WTC11 (cell line): ENCODE measurements at regions not wholly inside any gene's neighbourhood (a gene's known extent, or its start where the extent isn't known, plus 50 kb on each side); places are given as distances from the start of the nearest gene placed in this dataset.

ENCODE experiments used
- ATAC-seq: fragments of 200-7000 bp; cut with Tn5 transposase; 2 replicates; pipeline ENCODE4 v1.10.0; 2021; ENCODE audit warnings: mild to moderate bottlenecking, moderate library complexity
- CTCF ChIA-PET: fragments of 300-600 bp; sonication (Branson Sonifier 250); formaldehyde crosslinking; loops from one replicate; lab custom pipeline; 2021; ENCODE audit warnings: antibody characterized with exemption; lab: Charles Lee
- POLR2A ChIA-PET: fragments of 350-600 bp; sonication (Branson Sonifier 250); formaldehyde crosslinking; loops from one replicate; lab custom pipeline; 2021; ENCODE audit warnings: antibody characterized with exemption; lab: Charles Lee
- DNase-seq: peaks from one replicate; pipeline ENCODE4 v3.0.0; 2021; ENCODE audit warnings: low spot score
- H3K27ac Mint-ChIP-seq: 2 replicates; pipeline ENCODE4 v1.8.0; 2021; ENCODE audit warnings: mixed read lengths
- H3K27me3 Mint-ChIP-seq: 2 replicates; pipeline ENCODE4 v1.8.0; 2021; ENCODE audit warnings: low read depth, mild to moderate bottlenecking, moderate library complexity, mixed read lengths
- H3K36me3 Mint-ChIP-seq: 2 replicates; pipeline ENCODE4 v1.8.0; 2021; ENCODE audit warnings: mixed read lengths
- H3K4me1 Mint-ChIP-seq: 2 replicates; pipeline ENCODE4 v1.8.0; 2022; ENCODE audit warnings: mixed read lengths
- H3K4me3 Mint-ChIP-seq: 2 replicates; pipeline ENCODE4 v1.8.0; 2021; ENCODE audit warnings: mild to moderate bottlenecking, moderate library complexity, mixed read lengths
- H3K9me3 Mint-ChIP-seq: 2 replicates; pipeline ENCODE4 v1.8.0; 2021; ENCODE audit warnings: mixed read lengths
- CREM ChIP-seq: sonication (generic); formaldehyde crosslinking; IDR thresholded peaks from 2 replicates; pipeline ENCODE4 v1.8.1; 2022; ENCODE audit warnings: mild to moderate bottlenecking, missing genetic modification reagents, moderate library complexity
- CTCF ChIP-seq: fragments of 200-600 bp; IDR thresholded peaks from 2 replicates; pipeline ENCODE4 v1.8.0; 2022; ENCODE audit warnings: antibody characterized with exemption
- E2F1 ChIP-seq: sonication (generic); formaldehyde crosslinking; IDR thresholded peaks from 2 replicates; pipeline ENCODE4 v1.8.0; 2022; ENCODE audit warnings: mild to moderate bottlenecking, missing genetic modification reagents
- EMX1 ChIP-seq: fragments of 250-450 bp; sonication (Bioruptor Pico); IDR thresholded peaks from 2 replicates; pipeline ENCODE4 v1.8.0; 2021; ENCODE audit warnings: mild to moderate bottlenecking
- FOXJ3 ChIP-seq: sonication (generic); formaldehyde crosslinking; IDR thresholded peaks from 2 replicates; pipeline ENCODE4 v1.9.0; 2021; ENCODE audit warnings: missing genetic modification reagents, mild to moderate bottlenecking, borderline replicate concordance
- IRF1 ChIP-seq: sonication (generic); formaldehyde crosslinking; IDR thresholded peaks from 2 replicates; pipeline ENCODE4 v1.8.0; 2023; ENCODE audit warnings: missing genetic modification reagents
- JUN ChIP-seq: sonication (generic); formaldehyde crosslinking; IDR thresholded peaks from 2 replicates; pipeline ENCODE4 v1.8.0; 2023; ENCODE audit warnings: mild to moderate bottlenecking, missing genetic modification reagents
- KAT7 ChIP-seq: sonication (generic); formaldehyde crosslinking; IDR thresholded peaks from 2 replicates; pipeline ENCODE4 v1.8.1; 2023; ENCODE audit warnings: missing genetic modification reagents, mild to moderate bottlenecking, borderline replicate concordance
- NFATC4 ChIP-seq: fragments of 250-450 bp; sonication (Bioruptor Pico); IDR thresholded peaks from 2 replicates; pipeline ENCODE4 v1.9.0; 2021; ENCODE audit warnings: mild to moderate bottlenecking
- NFE2L1 ChIP-seq: sonication (generic); formaldehyde crosslinking; IDR thresholded peaks from 2 replicates; pipeline ENCODE4 v1.8.1; 2023; ENCODE audit warnings: missing genetic modification reagents
- NFYB ChIP-seq: sonication (generic); formaldehyde crosslinking; conservative IDR thresholded peaks from 2 replicates; pipeline ENCODE4 v1.8.0; 2022; ENCODE audit warnings: low read depth, missing genetic modification reagents
- NR2C2 ChIP-seq: sonication (generic); formaldehyde crosslinking; IDR thresholded peaks from 2 replicates; pipeline ENCODE4 v1.8.0; 2022; ENCODE audit warnings: mild to moderate bottlenecking, missing genetic modification reagents
- RORB ChIP-seq: fragments of 250-450 bp; sonication (Bioruptor Pico); IDR thresholded peaks from 2 replicates; pipeline ENCODE4 v1.9.0; 2021; ENCODE audit warnings: mild to moderate bottlenecking
- SMAD4 ChIP-seq: sonication (generic); formaldehyde crosslinking; IDR thresholded peaks from 2 replicates; pipeline ENCODE4 v1.8.0; 2022; ENCODE audit warnings: mild to moderate bottlenecking, missing genetic modification reagents
- SP1 ChIP-seq: sonication (generic); formaldehyde crosslinking; conservative IDR thresholded peaks from 2 replicates; pipeline ENCODE4 v1.8.1; 2022; ENCODE audit warnings: missing genetic modification reagents
- TCF7 ChIP-seq: sonication (generic); formaldehyde crosslinking; IDR thresholded peaks from 2 replicates; pipeline ENCODE4 v1.8.0; 2022; ENCODE audit warnings: mild to moderate bottlenecking, low read depth, missing genetic modification reagents, moderate library complexity
- ZNF121 ChIP-seq: sonication (generic); formaldehyde crosslinking; IDR thresholded peaks from 2 replicates; pipeline ENCODE4 v1.8.0; 2023; ENCODE audit warnings: missing genetic modification reagents
- ZNF219 ChIP-seq: sonication (generic); formaldehyde crosslinking; IDR thresholded peaks from 2 replicates; pipeline ENCODE4 v1.8.0; 2023; ENCODE audit warnings: missing genetic modification reagents, mild to moderate bottlenecking, borderline replicate concordance
- TF ChIP-seq, protein P1 (sequence below): sonication (generic); formaldehyde crosslinking; IDR thresholded peaks from 2 replicates; pipeline ENCODE4 v1.8.1; 2022; ENCODE audit warnings: mild to moderate bottlenecking, moderate library complexity, missing genetic modification reagents
- TF ChIP-seq, protein P2 (sequence below): sonication (generic); formaldehyde crosslinking; IDR thresholded peaks from 2 replicates; pipeline ENCODE4 v1.8.0; 2022; ENCODE audit warnings: mild to moderate bottlenecking, missing genetic modification reagents
- TF ChIP-seq, protein P3 (sequence below): sonication (generic); formaldehyde crosslinking; IDR thresholded peaks from 2 replicates; pipeline ENCODE4 v1.8.1; 2022; ENCODE audit warnings: mild to moderate bottlenecking, missing genetic modification reagents, moderate library complexity, borderline replicate concordance
- TF ChIP-seq, protein P4 (sequence below): fragments of 250-450 bp; sonication (Bioruptor Pico); conservative IDR thresholded peaks from 2 replicates; pipeline ENCODE4 v1.9.0; 2021; ENCODE audit warnings: mild to moderate bottlenecking
- TF ChIP-seq, protein P5 (sequence below): sonication (generic); formaldehyde crosslinking; conservative IDR thresholded peaks from 2 replicates; pipeline ENCODE4 v1.8.1; 2022; ENCODE audit warnings: mild to moderate bottlenecking, missing genetic modification reagents
- TF ChIP-seq, protein P6 (sequence below): sonication (generic); formaldehyde crosslinking; IDR thresholded peaks from 2 replicates; pipeline ENCODE4 v1.8.0; 2022; ENCODE audit warnings: mild to moderate bottlenecking, missing genetic modification reagents

DNA sequence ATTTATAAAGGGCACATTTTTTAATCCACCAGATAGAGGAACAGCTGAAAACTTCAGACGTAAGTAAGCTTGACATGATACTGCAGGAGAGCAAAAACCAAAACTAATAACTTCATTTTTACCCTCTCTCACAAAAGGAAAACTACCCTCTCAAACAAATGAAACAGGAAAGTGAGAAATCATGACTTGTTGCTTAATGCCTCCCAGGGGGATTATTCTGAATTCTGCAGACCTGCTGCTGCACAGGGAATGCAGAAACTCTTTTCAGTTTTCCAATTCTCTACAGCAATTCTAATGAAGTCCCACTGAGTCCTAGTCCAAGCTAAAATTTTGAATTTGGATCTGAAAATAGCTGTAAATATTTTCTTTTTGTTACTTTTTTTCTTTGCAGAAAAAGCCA is 637.1 kb upstream of the CCDC54 start:
- no peak for DNase-seq
- Mint-ChIP-seq H3K36me3 (peaks cover 16% of the 10 kb centered on the region), H3K27ac (no peak overlapping the region), H3K4me3 (no peak overlapping the region), H3K4me1 (peaks cover 28% of the 10 kb centered on the region), H3K9me3 (peaks cover 29% of the 10 kb centered on the region), H3K27me3 (no peaks in the 10 kb centered on the region)
- ATAC-seq = no peak
- ChIA-PET CTCF (no interaction called here), POLR2A (interaction anchor here (0.6 kb wide), 1 partner anchor 938 kb away, joined by 3 read pairs; no protein-coding TSS in a partner anchor)
- TF ChIP-seq CREM (no peak), NFYB (CRISPR knock-in tag) (no peak), NFATC4 (no peak), FOXJ3 (CRISPR knock-in tag) (no peak), ZNF219 (no peak)
- TF ChIP-seq, protein P1, sequence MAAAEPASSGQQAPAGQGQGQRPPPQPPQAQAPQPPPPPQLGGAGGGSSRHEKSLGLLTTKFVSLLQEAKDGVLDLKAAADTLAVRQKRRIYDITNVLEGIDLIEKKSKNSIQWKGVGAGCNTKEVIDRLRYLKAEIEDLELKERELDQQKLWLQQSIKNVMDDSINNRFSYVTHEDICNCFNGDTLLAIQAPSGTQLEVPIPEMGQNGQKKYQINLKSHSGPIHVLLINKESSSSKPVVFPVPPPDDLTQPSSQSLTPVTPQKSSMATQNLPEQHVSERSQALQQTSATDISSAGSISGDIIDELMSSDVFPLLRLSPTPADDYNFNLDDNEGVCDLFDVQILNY (CRISPR knock-in tag) = no peak

DNA sequence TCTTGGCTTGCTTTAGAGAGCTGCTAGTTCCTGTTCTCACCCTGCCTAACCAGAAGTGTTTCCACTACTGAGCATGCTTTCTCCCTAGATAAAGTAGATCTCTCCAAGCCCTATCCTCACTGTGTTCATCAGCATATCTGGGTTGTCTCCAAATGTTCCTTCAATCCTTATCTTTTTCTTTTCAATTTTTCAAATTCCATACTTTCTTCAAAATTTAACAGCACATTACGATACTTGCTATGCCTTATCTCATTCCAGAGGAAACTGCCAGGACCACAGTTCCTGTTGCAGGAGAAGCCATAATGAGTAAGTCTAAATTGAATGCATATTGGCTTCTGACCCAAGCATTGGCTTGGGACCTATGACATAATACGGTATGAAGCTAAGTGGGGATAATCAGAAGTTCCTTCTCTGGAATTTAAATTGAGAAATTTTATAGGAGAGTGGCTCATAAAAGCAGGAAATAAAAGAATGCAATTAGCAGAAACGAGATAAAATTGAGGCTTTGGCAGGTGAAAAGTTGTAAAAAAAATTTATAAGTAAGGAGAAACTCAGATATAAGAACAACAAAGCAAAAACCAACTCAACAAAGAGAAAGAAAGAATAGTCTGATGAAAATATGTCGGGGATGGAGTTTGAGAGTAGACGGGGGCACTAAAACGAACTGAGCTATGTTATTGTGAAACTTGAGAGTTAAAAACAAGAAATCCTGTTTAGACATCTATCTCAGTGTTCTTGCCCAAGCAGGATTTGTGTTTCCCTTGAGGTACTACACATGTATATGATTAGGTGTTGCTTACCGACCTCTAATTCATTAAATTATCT is 631.7 kb upstream of the CCDC54 start:
- peaks cover 47% of the 10 kb centered on the region for H3K4me1 Mint-ChIP-seq
- H3K9me3 Mint-ChIP-seq = peaks cover 17% of the 10 kb centered on the region
- DNase-seq (no peak), ATAC-seq (no peak)
- ChIA-PET CTCF (no interaction called here), POLR2A (no interaction called here)
- no peaks in the 10 kb centered on the region for H3K27me3 Mint-ChIP-seq
- H3K27ac Mint-ChIP-seq = 0 out of 2 replicates have a peak overlapping the region, but pooled peaks have one; percentile 24
- H3K4me3 Mint-ChIP-seq = no peak overlapping the region
- TF ChIP-seq SP1 = no peak
- TF ChIP-seq EMX1 (CRISPR knock-in tag) = no peak
- TF ChIP-seq JUN (CRISPR knock-in tag) = no peak
- TF ChIP-seq IRF1 = no peak
- TF ChIP-seq NR2C2 (CRISPR knock-in tag) = no peak
- no peak for TF ChIP-seq RORB (CRISPR knock-in tag)
- TF ChIP-seq, protein P2, sequence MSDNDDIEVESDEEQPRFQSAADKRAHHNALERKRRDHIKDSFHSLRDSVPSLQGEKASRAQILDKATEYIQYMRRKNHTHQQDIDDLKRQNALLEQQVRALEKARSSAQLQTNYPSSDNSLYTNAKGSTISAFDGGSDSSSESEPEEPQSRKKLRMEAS = no peak
- TF ChIP-seq, protein P3, sequence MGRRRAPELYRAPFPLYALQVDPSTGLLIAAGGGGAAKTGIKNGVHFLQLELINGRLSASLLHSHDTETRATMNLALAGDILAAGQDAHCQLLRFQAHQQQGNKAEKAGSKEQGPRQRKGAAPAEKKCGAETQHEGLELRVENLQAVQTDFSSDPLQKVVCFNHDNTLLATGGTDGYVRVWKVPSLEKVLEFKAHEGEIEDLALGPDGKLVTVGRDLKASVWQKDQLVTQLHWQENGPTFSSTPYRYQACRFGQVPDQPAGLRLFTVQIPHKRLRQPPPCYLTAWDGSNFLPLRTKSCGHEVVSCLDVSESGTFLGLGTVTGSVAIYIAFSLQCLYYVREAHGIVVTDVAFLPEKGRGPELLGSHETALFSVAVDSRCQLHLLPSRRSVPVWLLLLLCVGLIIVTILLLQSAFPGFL (CRISPR knock-in tag) = no peak
- no peak for TF ChIP-seq ZNF121 (CRISPR knock-in tag)
- TF ChIP-seq KAT7 (CRISPR knock-in tag) = no peak
- no peak for TF ChIP-seq TCF7
- TF ChIP-seq E2F1 (CRISPR knock-in tag) = no peak
- TF ChIP-seq NFE2L1 (CRISPR knock-in tag) = no peak
- no peak for TF ChIP-seq SMAD4 (CRISPR knock-in tag)
- TF ChIP-seq, protein P4, sequence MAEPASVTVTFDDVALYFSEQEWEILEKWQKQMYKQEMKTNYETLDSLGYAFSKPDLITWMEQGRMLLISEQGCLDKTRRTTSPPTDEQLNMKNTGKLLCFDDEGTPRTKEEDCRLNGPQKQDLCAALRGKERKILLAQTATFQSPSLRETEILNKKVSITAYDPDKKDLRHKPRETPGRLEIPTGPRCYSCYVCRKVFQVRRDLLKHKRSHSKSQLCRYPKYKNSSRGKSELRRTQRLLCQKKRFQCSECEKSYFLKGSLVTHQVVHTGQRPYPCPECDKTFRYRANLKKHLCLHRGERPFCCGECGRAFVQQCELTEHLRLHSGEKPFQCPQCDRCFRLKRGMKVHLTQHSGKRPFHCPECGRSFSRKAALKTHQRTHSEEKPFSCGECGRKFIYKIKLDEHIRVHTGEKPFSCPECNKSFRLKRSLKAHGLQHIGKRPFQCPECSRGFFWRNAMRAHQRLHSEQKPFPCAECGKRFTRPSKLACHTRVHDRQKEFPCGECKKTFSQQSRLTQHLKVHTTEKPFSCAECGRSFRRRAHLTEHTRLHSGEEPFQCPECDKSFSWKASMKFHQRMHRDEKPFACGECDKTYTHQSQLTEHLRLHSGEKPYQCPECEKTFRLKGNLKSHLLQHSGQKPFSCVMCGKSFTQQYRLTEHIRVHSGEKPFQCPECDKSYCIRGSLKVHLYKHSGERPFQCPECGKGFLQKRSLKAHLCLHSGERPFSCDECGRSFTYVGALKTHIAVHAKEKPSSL (CRISPR knock-in tag) = no peak
- TF ChIP-seq, protein P5, sequence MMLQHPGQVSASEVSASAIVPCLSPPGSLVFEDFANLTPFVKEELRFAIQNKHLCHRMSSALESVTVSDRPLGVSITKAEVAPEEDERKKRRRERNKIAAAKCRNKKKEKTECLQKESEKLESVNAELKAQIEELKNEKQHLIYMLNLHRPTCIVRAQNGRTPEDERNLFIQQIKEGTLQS (CRISPR knock-in tag) = no peak
- TF ChIP-seq CTCF = no peak
- TF ChIP-seq, protein P6, sequence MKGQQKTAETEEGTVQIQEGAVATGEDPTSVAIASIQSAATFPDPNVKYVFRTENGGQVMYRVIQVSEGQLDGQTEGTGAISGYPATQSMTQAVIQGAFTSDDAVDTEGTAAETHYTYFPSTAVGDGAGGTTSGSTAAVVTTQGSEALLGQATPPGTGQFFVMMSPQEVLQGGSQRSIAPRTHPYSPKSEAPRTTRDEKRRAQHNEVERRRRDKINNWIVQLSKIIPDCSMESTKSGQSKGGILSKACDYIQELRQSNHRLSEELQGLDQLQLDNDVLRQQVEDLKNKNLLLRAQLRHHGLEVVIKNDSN (CRISPR knock-in tag) = no peak
- TF ChIP-seq, all 79 proteins: peak for 0
- peaks cover 16% of the 10 kb centered on the region for H3K36me3 Mint-ChIP-seq
